GM06990 (cell line): ENCODE measurements at regions not wholly inside any gene's neighbourhood (a gene's known extent, or its start where the extent isn't known, plus 50 kb on each side); places are given as distances from the start of the nearest gene placed in this dataset.

ENCODE experiments used
- DNase-seq: peaks from one replicate; pipeline ENCODE4 v3.0.0-alpha.2; 2011; ENCODE audit not compliant: insufficient read length; ENCODE audit errors: extremely low read depth
- H3K27me3 ChIP-seq: replicated peaks from 2 replicates; pipeline ENCODE4 v1.6.0; 2011; ENCODE audit warnings: low read length; ENCODE audit not compliant: control insufficient read depth, insufficient read depth
- H3K36me3 ChIP-seq: 2 replicates; pipeline ENCODE4 v1.5.1; 2011; ENCODE audit warnings: low read length; ENCODE audit not compliant: control insufficient read depth, insufficient read depth
- H3K4me3 ChIP-seq: replicated peaks from 2 replicates; pipeline ENCODE4 v1.5.1; 2011; ENCODE audit warnings: low read depth, mild to moderate bottlenecking, control low read depth, low read length
- TF ChIP-seq, protein P1 (sequence below): IDR thresholded peaks from 2 replicates; pipeline ENCODE4 v1.5.1; 2011; ENCODE audit warnings: low read length, control low read depth, mild to moderate bottlenecking, inconsistent platforms; ENCODE audit not compliant: insufficient read depth, poor library complexity, severe bottlenecking

DNA sequence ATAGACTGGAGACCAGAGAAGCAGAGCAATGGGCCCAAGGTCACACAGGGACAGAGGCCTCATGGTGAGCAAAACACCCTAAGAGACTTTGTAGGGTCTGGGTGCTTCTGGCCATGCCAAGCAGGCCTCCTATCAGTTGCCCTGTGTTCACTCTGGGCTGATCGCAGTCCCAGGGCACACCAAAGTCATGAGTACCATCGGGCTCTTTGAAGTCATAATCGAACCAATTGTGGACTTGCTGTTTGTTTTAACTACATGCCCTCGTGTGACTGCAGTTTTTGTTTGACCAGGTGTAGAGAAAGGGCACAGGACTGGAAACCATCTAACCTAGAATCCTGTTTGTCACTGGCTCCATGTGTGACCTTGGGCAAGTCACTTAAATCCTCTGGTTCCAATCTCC lies 172.5 kb upstream of the CPEB2 start:
- Histone ChIP-seq H3K27me3 (no peaks in the 10 kb centered on the region), H3K36me3 (no peaks in the 10 kb centered on the region), H3K4me3 (no peak overlapping the region)
- TF ChIP-seq, protein P1, sequence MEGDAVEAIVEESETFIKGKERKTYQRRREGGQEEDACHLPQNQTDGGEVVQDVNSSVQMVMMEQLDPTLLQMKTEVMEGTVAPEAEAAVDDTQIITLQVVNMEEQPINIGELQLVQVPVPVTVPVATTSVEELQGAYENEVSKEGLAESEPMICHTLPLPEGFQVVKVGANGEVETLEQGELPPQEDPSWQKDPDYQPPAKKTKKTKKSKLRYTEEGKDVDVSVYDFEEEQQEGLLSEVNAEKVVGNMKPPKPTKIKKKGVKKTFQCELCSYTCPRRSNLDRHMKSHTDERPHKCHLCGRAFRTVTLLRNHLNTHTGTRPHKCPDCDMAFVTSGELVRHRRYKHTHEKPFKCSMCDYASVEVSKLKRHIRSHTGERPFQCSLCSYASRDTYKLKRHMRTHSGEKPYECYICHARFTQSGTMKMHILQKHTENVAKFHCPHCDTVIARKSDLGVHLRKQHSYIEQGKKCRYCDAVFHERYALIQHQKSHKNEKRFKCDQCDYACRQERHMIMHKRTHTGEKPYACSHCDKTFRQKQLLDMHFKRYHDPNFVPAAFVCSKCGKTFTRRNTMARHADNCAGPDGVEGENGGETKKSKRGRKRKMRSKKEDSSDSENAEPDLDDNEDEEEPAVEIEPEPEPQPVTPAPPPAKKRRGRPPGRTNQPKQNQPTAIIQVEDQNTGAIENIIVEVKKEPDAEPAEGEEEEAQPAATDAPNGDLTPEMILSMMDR: no peak
- no peak for DNase-seq

DNA sequence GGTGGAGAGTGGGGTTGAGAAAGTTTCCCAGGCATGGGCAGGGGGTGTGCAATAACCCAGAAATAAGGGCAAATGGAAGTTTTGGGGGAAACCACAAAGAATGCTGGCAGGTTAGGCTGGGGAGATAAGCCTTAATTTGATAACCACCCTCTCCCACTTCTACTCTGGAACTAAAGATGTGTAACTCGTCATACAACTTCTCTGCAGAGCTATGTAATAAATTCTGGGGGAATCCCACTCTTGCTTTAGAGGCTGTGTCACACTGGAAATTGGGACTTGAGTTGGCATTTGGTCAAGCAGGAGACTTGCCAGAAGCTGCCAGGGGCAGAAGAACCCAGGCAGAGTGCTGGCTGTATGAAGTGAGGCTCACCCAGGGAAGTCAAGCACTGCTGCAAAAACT lies 170.9 kb upstream of the CPEB2 start:
- TF ChIP-seq, protein P1: no peak

DNA sequence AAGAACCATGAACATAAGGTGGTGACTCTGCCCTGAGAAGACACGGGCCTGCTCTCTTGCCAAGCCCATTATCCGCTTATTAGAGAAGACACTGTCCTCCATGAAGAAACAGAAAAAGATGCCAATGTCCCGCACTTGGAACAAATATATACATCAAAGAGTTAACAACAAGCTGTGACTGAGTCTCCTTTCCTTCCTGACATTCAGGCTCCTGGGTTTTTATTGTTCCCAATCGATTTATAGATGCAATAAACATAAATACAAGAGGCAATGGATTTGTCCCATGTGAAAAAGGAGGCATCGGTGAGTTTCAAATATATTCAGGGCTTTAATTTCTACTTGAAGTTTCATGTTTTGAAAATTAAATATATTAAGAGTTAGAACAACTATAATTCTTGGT lies 169.2 kb upstream of the CPEB2 start:
- TF ChIP-seq, protein P1: no peak
- no peak for DNase-seq
- H3K4me3 ChIP-seq: no peak overlapping the region
- H3K27me3 ChIP-seq: no peaks in the 10 kb centered on the region
- H3K36me3 ChIP-seq: no peaks in the 10 kb centered on the region

More for the DNA sequence above, 170.9 kb upstream of the CPEB2 start:
- no peak for DNase-seq
- Histone ChIP-seq H3K27me3 (no peaks in the 10 kb centered on the region), H3K36me3 (no peaks in the 10 kb centered on the region), H3K4me3 (no peak overlapping the region)

DNA sequence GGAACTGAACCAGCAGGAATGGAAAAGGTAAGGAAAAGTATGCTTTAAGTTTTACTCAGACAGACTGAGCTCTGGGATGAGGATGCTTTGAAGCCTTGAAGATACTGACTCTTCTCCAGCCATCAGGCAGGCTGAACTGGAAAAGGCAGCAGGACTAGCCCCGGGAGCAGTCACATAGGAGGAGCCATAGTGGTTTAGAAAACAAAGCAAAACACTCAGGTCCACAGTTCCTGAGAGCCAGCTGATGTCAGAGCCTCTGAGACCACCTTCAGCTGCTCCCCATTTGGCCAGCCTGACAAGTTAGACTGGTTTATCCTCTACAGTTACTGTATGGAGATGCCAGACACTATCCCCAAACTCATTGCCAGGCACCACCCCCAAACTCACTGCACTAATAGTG lies 167.9 kb upstream of the CPEB2 start:
- no peak for DNase-seq
- no peaks in the 10 kb centered on the region for H3K27me3 ChIP-seq
- H3K4me3 ChIP-seq: no peak overlapping the region
- TF ChIP-seq, protein P1: no peak
- no peaks in the 10 kb centered on the region for H3K36me3 ChIP-seq

DNA sequence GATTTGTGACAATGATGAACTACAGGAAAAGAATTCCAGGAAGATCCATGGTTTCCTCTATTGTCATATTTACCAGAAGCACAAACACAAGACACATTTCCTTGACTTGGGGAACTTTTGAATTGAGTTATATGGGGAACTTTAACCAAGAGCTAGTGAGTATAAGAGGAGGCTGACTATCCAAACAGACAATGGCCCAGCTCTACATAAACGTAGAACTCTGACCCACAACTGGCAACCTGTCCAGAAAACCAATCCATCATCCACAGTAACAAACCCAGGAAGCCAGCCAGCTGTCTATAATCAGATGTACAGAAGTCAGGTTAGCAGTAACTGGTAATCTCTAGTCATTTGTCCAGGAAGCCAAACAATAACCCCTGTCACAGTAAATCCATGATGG lies 167.0 kb upstream of the CPEB2 start:
- H3K4me3 ChIP-seq: no peak overlapping the region
- DNase-seq: no peak
- TF ChIP-seq, protein P1: no peak
- no peaks in the 10 kb centered on the region for H3K27me3 ChIP-seq
- no peaks in the 10 kb centered on the region for H3K36me3 ChIP-seq

DNA sequence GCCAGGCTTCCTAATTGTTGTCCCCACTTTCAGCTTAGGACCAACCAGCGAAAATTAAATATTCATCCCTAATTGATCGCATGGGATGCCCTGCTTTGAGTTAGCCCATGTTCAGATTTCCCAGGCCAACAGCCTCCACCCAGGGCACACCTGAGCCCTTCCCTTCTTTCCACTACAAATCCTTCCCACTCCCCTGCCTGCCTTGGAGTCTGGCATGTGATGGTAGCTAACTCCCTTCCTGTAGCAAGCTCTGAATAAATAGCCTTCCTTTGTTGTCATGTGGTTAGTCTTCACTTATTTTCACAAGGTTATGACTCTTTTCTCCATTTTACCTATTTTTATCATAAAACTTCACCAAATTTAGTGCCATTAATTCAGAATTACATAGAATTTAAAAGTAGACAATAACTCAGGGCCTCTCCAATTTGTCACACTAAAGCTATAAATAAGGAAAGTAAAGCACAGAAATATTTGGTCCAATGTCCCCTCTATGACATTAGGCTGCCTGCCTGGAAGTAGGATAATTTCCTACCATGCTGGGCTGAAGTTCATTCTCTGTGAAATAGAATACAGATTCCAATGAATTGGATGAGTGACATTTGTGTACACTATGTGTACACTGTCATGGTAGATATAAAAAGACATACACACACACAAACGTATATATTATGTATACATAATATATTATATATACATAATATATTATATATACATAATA lies 166.4 kb upstream of the CPEB2 start:
- DNase-seq: no peak
- no peaks in the 10 kb centered on the region for H3K36me3 ChIP-seq
- no peak overlapping the region for H3K4me3 ChIP-seq
- TF ChIP-seq, protein P1: no peak
- no peaks in the 10 kb centered on the region for H3K27me3 ChIP-seq
